Fibroblast of pulmonary artery (primary cell): ENCODE measurements at regions not wholly inside any gene's neighbourhood (a gene's known extent, or its start where the extent isn't known, plus 50 kb on each side); places are given as distances from the start of the nearest gene placed in this dataset.

Source experiments
- DNase-seq: peaks from one replicate; pipeline ENCODE4 v3.0.0-alpha.2; 2010; ENCODE audit warnings: low read depth
- H3K4me3 ChIP-seq: replicated peaks from 2 replicates; pipeline ENCODE4 v1.5.1; 2011; ENCODE audit warnings: low read depth, mild to moderate bottlenecking, control low read depth, low read length, moderate library complexity
- TF ChIP-seq, protein P1 (sequence below): IDR thresholded peaks from 2 replicates; pipeline ENCODE4 v1.5.1; 2011; ENCODE audit warnings: mild to moderate bottlenecking, control low read depth, low read length, inconsistent platforms; ENCODE audit errors: missing control alignments

DNA sequence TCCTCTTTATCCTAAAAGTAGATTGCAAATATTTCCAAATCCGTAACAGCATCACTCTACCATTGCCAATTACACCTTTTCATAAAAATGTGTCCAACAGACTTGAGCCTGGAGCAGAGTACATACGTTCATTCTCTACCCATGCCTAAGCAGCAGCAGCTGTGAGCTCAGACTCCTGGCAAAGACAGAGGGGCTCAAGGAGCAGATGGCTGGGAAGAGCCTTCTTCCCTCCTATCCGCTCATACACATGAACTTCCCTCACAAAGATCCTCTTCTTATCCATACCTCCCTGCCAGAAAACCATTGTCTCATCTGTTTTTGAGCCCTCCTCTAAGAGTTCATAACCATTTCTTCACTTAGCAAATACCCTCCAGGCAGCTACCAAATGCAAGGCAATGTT, 164.3 kb upstream of the ARL4C start:
- TF ChIP-seq, protein P1, sequence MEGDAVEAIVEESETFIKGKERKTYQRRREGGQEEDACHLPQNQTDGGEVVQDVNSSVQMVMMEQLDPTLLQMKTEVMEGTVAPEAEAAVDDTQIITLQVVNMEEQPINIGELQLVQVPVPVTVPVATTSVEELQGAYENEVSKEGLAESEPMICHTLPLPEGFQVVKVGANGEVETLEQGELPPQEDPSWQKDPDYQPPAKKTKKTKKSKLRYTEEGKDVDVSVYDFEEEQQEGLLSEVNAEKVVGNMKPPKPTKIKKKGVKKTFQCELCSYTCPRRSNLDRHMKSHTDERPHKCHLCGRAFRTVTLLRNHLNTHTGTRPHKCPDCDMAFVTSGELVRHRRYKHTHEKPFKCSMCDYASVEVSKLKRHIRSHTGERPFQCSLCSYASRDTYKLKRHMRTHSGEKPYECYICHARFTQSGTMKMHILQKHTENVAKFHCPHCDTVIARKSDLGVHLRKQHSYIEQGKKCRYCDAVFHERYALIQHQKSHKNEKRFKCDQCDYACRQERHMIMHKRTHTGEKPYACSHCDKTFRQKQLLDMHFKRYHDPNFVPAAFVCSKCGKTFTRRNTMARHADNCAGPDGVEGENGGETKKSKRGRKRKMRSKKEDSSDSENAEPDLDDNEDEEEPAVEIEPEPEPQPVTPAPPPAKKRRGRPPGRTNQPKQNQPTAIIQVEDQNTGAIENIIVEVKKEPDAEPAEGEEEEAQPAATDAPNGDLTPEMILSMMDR: no peak
- H3K4me3 ChIP-seq: no peak overlapping the region
- DNase-seq: no peak

DNA sequence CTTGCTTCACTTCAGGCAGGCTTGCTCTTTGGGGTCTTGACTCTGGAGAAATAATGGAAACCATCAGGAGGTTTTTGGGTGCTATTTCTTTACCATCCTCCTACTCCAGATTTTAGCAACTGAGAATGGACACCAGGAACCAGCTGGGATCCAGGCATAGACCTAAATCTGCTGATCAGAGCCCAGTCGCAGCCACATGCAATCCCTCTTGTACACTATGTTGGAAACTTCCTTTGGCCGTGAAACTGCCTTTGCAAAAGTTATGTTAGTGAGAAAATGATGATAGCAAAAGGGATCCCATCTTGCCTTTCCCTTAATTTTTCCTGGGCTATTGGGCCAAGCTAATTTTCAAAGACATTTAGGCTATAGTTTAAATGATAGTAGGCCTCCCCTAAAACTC, 158.8 kb upstream of the ARL4C start:
- TF ChIP-seq, protein P1: no peak
- H3K4me3 ChIP-seq: no peak overlapping the region
- no peak for DNase-seq

DNA sequence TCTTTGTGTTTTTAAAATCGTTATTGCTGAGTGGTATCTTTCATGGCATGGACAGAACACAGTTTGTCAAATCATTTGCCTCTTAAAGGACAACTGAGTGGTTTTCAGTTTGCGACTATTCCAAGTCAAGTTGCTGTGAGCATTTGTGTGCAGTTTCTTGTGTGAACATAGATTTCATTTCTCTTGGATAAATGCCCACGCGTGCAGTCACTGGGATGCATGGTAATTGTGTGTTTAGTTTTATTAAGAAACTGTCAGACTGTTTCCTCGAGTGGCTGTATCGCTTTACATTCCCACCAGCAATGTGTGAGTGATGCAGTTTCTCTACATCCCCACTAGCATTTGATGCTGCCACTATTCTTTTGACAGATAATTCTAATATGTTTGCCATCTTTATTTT, 154.0 kb upstream of the ARL4C start:
- DNase-seq: no peak
- no peak overlapping the region for H3K4me3 ChIP-seq
- TF ChIP-seq, protein P1: no peak

DNA sequence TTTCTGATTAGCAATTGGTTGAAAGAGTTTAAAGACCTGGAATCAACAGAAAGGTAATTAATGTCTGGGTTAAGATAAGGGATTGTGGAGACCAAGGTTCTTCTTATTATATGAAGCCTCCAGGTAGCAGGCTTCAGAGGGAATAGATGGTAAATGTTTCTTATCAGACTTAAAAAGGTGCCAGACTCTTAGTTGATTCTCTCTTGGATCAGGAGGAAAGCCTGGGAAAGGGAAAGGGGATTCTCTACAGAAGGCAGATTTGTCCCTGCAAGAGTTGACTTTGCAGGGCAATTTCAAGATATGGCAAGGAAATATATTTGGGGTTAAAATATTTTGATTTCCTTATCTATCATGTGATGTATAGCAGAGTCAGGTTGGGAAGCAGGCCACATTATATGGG, 153.1 kb upstream of the ARL4C start:
- DNase-seq: no peak
- TF ChIP-seq, protein P1: no peak
- H3K4me3 ChIP-seq: no peak overlapping the region

DNA sequence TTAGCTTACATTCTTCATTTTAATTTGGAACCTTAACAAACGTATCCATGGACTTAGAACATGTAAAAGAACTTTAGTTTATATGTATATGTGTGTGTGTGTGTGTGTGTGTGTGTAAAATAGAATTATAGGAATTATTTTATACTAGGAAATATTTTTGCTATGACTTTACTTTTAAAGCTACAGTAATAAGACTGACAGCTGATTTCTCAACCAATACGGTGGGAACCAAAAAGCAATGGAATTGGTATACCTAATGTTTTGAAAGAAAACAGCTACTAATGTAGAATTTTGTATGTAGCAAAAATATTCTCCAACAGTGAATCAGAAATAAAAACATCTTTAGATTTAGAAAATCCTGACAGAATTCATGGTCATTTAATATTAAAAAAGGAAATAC, 146.5 kb upstream of the ARL4C start:
- TF ChIP-seq, protein P1: no peak
- no peak for DNase-seq
- H3K4me3 ChIP-seq: no peak overlapping the region

DNA sequence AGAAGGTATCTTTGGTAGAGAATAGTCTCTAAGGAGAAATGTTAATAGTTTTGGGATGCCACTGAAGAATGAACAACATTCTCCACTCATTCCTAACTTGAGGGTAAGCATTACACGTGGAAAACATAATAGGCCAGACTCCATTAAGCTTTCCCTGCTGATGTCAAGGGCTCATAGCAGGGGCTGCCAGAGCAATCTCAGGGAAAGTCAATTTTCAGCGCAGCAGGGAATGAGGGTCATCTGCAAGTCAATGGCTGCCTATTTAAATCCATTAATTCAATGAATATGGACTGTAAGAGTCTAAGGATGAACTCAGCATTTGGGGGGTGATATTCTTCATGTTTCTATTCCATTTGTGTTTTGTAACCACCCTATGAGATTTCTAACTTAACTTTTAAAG, 144.2 kb upstream of the ARL4C start:
- no peak overlapping the region for H3K4me3 ChIP-seq
- DNase-seq: no peak
- TF ChIP-seq, protein P1: no peak

DNA sequence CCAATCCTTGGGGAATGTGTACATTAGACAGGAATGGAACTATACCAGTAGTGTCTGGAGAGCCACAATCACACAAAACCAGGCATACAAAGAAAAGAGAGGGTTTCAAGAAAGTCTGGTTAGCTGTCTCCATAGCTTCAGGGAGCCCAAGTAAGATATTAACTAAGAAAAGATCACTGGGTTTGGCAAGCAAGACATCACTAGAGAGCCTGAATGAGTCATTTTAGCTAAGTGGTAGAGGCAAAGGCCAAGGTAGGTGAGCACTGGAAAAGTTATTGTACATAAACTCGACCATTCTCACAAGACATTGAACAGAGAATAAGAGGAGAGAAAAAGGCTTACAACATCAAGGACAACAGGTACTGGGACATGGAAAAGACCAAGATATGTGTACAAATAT, 143.8 kb upstream of the ARL4C start:
- DNase-seq: no peak
- H3K4me3 ChIP-seq: no peak overlapping the region
- TF ChIP-seq, protein P1: no peak
